Neural cell (in vitro differentiated cells): ENCODE measurements at regions not wholly inside any gene's neighbourhood (a gene's known extent, or its start where the extent isn't known, plus 50 kb on each side); places are given as distances from the start of the nearest gene placed in this dataset.

Experiments
- CTCF ChIP-seq: fragments of 450-650 bp; IDR thresholded peaks from 2 replicates; pipeline ENCODE4 v1.5.1; 2014; ENCODE audit warnings: antibody characterized with exemption, mild to moderate bottlenecking, moderate library complexity; ENCODE audit not compliant: poor library complexity, severe bottlenecking
- EP300 ChIP-seq: fragments of 450-650 bp; conservative IDR thresholded peaks from 2 replicates; pipeline ENCODE4 v1.6.1; 2014; ENCODE audit warnings: antibody characterized with exemption, mild to moderate bottlenecking, moderate library complexity; ENCODE audit not compliant: poor library complexity, severe bottlenecking
- EZH2 ChIP-seq: fragments of 200-600, 300-800 bp; shearing (Covaris generic), sonication (generic); IDR thresholded peaks from 2 replicates; pipeline ENCODE4 v1.6.1; 2014; ENCODE audit warnings: antibody characterized with exemption, low read length, borderline replicate concordance, mild to moderate bottlenecking; ENCODE audit not compliant: insufficient read depth, poor library complexity, severe bottlenecking
- MXI1 ChIP-seq: fragments of 450-650 bp; conservative IDR thresholded peaks from 2 replicates; pipeline ENCODE4 v1.6.1; 2014; ENCODE audit warnings: antibody characterized with exemption, mild to moderate bottlenecking; ENCODE audit not compliant: poor library complexity, severe bottlenecking
- POLR2AphosphoS5 ChIP-seq: IDR thresholded peaks from 2 replicates; pipeline ENCODE4 v1.6.1; 2012
- RAD21 ChIP-seq: fragments of 450-650 bp; conservative IDR thresholded peaks from 2 replicates; pipeline ENCODE4 v1.6.1; 2014; ENCODE audit warnings: antibody characterized with exemption, mild to moderate bottlenecking, moderate library complexity
- REST ChIP-seq: IDR thresholded peaks from 2 replicates; pipeline ENCODE4 v1.6.1; 2012; ENCODE audit warnings: borderline replicate concordance
- SMC3 ChIP-seq: fragments of 450-650 bp; conservative IDR thresholded peaks from 2 replicates; pipeline ENCODE4 v1.6.1; 2014; ENCODE audit warnings: antibody characterized with exemption, mild to moderate bottlenecking, moderate library complexity; ENCODE audit not compliant: poor library complexity
- TAF1 ChIP-seq: IDR thresholded peaks from 2 replicates; pipeline ENCODE4 v1.6.1; 2012; ENCODE audit warnings: low read depth

GRCh38 chr7:24508316-24508715 lies 64.9 kb upstream of the PALS2 start:
- TF ChIP-seq CTCF (no peak), EP300 (no peak), EZH2 (no peak), POLR2AphosphoS5 (no peak), RAD21 (no peak), SMC3 (no peak), TAF1 (no peak), REST (no peak), MXI1 (no peak)
